A549 (cell line): ENCODE measurements at regions not wholly inside any gene's neighbourhood (a gene's known extent, or its start where the extent isn't known, plus 50 kb on each side); places are given as distances from the start of the nearest gene placed in this dataset.

Experiments used
- ATAC-seq, 2 experiments: fragments of 200-7000 bp in 1 of 2; fragments of >200 bp in 1 of 2; cut with Nextera tagmentation in 1 of 2; cut with Tn5 transposase in 1 of 2; 3 replicates each; pipeline versions ENCODE4 v1.8.0 to v1.9.1; 2018 to 2020; ENCODE audit warnings: mild to moderate bottlenecking in 1 of 2, moderate library complexity in 1 of 2
- CTCF ChIA-PET: fragments of 300-600 bp; sonication (Branson Sonifier 250); formaldehyde crosslinking; extraction: SDS; loops from one replicate; lab custom pipeline; 2021; ENCODE audit warnings: antibody characterized with exemption, inconsistent platforms; lab: Yijun Ruan, JAX
- POLR2A ChIA-PET: fragments of 350-600 bp; formaldehyde crosslinking; extraction: SDS; loops from one replicate; lab custom pipeline; 2021; ENCODE audit warnings: antibody characterized with exemption, inconsistent platforms; lab: Yijun Ruan, JAX
- DNase-seq, 2 experiments: peaks; one replicate each; pipeline versions ENCODE4 v3.0.0 to v3.0.0-alpha.2; 2011 to 2016; ENCODE audit warnings: low read depth in 1 of 2, low spot score in 1 of 2
- FAIRE-seq: peaks from 2 replicates; lab custom pipeline; 2011; peaks lifted over from hg19 to GRCh38; lab: Jason Lieb, UNC
- H3K27ac ChIP-seq, 2 experiments: fragments of >200 bp; sonication (Bioruptor Twin); formaldehyde crosslinking; 3 replicates each; pipeline ENCODE4 v1.5.1; 2016 to 2017
- H3K4me1 ChIP-seq: fragments of >200 bp; sonication (Bioruptor Twin); formaldehyde crosslinking; 3 replicates; pipeline ENCODE4 v1.6.1; 2016
- H3K4me2 ChIP-seq: fragments of >200 bp; sonication (Bioruptor Twin); formaldehyde crosslinking; 3 replicates; pipeline ENCODE4 v1.6.1; 2016
- H3K4me3 ChIP-seq: fragments of >200 bp; sonication (Bioruptor Twin); formaldehyde crosslinking; 3 replicates; pipeline ENCODE4 v1.5.1; 2016
- H3K9me3 ChIP-seq: fragments of >200 bp; sonication (Bioruptor Twin); formaldehyde crosslinking; 3 replicates; pipeline ENCODE4 v1.6.1; 2016
- CBX8 ChIP-seq: fragments of 200-600 bp; sonication (generic); IDR thresholded peaks from 2 replicates; pipeline ENCODE4 v1.6.1; 2016
- CEBPB ChIP-seq, 2 experiments: fragments of >200 bp in 1 of 2; sonication (Bioruptor Twin) in 1 of 2; formaldehyde crosslinking in 1 of 2; IDR thresholded peaks; 2 replicates each; pipeline ENCODE4 v1.6.1; 2012 to 2016
- CHD4 ChIP-seq: fragments of 200-600 bp; sonication (generic); IDR thresholded peaks from 2 replicates; pipeline ENCODE4 v1.6.1; 2016; ENCODE audit warnings: antibody characterized with exemption, mild to moderate bottlenecking, borderline replicate concordance
- EP300 ChIP-seq, 2 experiments: fragments of >200 bp; sonication (Bioruptor Twin); formaldehyde crosslinking; IDR thresholded peaks; 2 replicates in 1 of 2; 3 replicates in 1 of 2; pipeline ENCODE4 v1.6.1; 2016 to 2017
- ESRRA ChIP-seq: fragments of 150-350 bp; IDR thresholded peaks from 2 replicates; pipeline ENCODE4 v1.6.1; 2014; ENCODE audit warnings: mild to moderate bottlenecking, low read length, borderline replicate concordance
- FOXS1 ChIP-seq: fragments of 250-450 bp; sonication (Bioruptor Pico); IDR thresholded peaks from 2 replicates; pipeline ENCODE4 v1.5.0; 2020; ENCODE audit warnings: mild to moderate bottlenecking, moderate library complexity
- HEYL ChIP-seq: fragments of 250-450 bp; sonication (Bioruptor Pico); IDR thresholded peaks from 2 replicates; pipeline ENCODE4 v1.8.0; 2021; ENCODE audit warnings: mild to moderate bottlenecking, moderate library complexity
- HOXB13 ChIP-seq: fragments of 250-450 bp; sonication (Bioruptor Pico); IDR thresholded peaks from 2 replicates; pipeline ENCODE4 v1.5.0; 2020; ENCODE audit warnings: low read depth, mild to moderate bottlenecking, moderate library complexity
- JUN ChIP-seq, 2 experiments: fragments of >200 bp; sonication (Bioruptor Twin); formaldehyde crosslinking; IDR thresholded peaks; 2 replicates in 1 of 2; 3 replicates in 1 of 2; pipeline ENCODE4 v1.6.1; 2016 to 2017
- NPAS2 ChIP-seq: fragments of 250-450 bp; sonication (Bioruptor Pico); IDR thresholded peaks from 2 replicates; pipeline ENCODE4 v1.8.0; 2022; ENCODE audit warnings: mild to moderate bottlenecking, moderate library complexity, borderline replicate concordance
- NR3C1 ChIP-seq: fragments of >200 bp; sonication (Bioruptor Twin); formaldehyde crosslinking; IDR thresholded peaks from 3 replicates; pipeline ENCODE4 v1.6.1; 2017
- RAD21 ChIP-seq, 2 experiments: fragments of >200 bp in 1 of 2; sonication (Bioruptor Twin) in 1 of 2; formaldehyde crosslinking in 1 of 2; IDR thresholded peaks in 1 of 2; conservative IDR thresholded peaks in 1 of 2; 2 replicates in 1 of 2; 3 replicates in 1 of 2; pipeline ENCODE4 v1.6.1; 2012 to 2018; ENCODE audit warnings: inconsistent platforms in 1 of 2
- RARB ChIP-seq: fragments of 250-450 bp; sonication (Bioruptor Pico); IDR thresholded peaks from 2 replicates; pipeline ENCODE4 v1.8.0; 2021; ENCODE audit warnings: mild to moderate bottlenecking, moderate library complexity
- RCOR1 ChIP-seq: fragments of 150-350 bp; IDR thresholded peaks from 2 replicates; pipeline ENCODE4 v1.6.1; 2014; ENCODE audit warnings: antibody characterized with exemption, low read length, low read depth
- ZFP36 ChIP-seq: fragments of 450-650 bp; IDR thresholded peaks from 2 replicates; pipeline ENCODE4 v1.6.1; 2014; ENCODE audit warnings: borderline replicate concordance; ENCODE audit not compliant: partially characterized antibody
- WGBS: methylation state at CpG from one replicate; pipeline ENCODE4 v1.1.6; 2017; ENCODE audit errors: missing lambda C conversion rate; 5-methylcytosine and 5-hydroxymethylcytosine counted together
- TF ChIP-seq, protein P1 (sequence below): fragments of >200 bp; sonication (Bioruptor Twin); formaldehyde crosslinking; IDR thresholded peaks from 3 replicates; pipeline ENCODE4 v1.5.1; 2016
- TF ChIP-seq, protein P2 (sequence below): IDR thresholded peaks from 2 replicates; pipeline ENCODE4 v1.6.1; 2012; ENCODE audit warnings: low read depth, borderline replicate concordance
- TF ChIP-seq, protein P3 (sequence below): IDR thresholded peaks from 2 replicates; pipeline ENCODE4 v1.6.1; 2012
- TF ChIP-seq, protein P4 (sequence below): fragments of 250-450 bp; sonication (Bioruptor Pico); IDR thresholded peaks from 2 replicates; pipeline ENCODE4 v1.5.0; 2020; ENCODE audit warnings: low read depth, mild to moderate bottlenecking, moderate library complexity
- TF ChIP-seq, protein P5 (sequence below): fragments of 250-450 bp; sonication (Bioruptor Pico); IDR thresholded peaks from 2 replicates; pipeline ENCODE4 v1.5.0; 2021; ENCODE audit warnings: mild to moderate bottlenecking, moderate library complexity, borderline replicate concordance
- TF ChIP-seq, protein P6 (sequence below): fragments of 150-350 bp; IDR thresholded peaks from 2 replicates; pipeline ENCODE4 v1.6.1; 2014; ENCODE audit warnings: low read depth, mild to moderate bottlenecking, low read length

DNA sequence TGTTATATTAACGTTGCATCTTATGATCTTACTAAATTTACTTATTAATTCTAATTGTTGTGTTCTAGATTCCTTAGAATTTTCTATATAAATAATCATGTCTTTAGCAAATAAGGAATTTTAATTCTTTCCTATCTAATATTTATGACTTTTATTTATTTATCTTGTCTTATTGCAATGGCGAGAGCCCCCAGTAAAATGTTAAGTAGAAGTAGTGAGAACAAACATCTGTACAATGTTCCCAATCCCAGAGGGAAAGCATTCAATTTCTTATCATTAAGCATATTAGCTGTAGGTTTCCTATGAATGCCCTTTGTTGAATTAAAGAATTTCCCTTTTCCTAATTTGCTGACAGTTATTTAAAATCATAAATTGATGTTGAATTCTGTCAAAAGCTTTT, 203.7 kb upstream of the OTX2 start:
- DNase-seq (no peak), ATAC-seq (no peak), FAIRE-seq (no peak)
- Histone ChIP-seq H3K4me1 (no peaks in the 10 kb centered on the region), H3K4me2 (no peak overlapping the region), H3K27ac (no peak overlapping the region), H3K9me3 (peaks cover 11% of the 10 kb centered on the region; the same call in 1 of the 3 replicates), H3K4me3 (no peak overlapping the region)
- POLR2A ChIA-PET = no interaction called here
- CTCF ChIA-PET = interaction anchor here (0.8 kb wide), 1 partner anchor 24 kb away, joined by 4 read pairs; no protein-coding TSS in a partner anchor
- 8% methylated on average over 2 of the region's 2 CpGs for WGBS
- TF ChIP-seq NPAS2 = no peak

DNA sequence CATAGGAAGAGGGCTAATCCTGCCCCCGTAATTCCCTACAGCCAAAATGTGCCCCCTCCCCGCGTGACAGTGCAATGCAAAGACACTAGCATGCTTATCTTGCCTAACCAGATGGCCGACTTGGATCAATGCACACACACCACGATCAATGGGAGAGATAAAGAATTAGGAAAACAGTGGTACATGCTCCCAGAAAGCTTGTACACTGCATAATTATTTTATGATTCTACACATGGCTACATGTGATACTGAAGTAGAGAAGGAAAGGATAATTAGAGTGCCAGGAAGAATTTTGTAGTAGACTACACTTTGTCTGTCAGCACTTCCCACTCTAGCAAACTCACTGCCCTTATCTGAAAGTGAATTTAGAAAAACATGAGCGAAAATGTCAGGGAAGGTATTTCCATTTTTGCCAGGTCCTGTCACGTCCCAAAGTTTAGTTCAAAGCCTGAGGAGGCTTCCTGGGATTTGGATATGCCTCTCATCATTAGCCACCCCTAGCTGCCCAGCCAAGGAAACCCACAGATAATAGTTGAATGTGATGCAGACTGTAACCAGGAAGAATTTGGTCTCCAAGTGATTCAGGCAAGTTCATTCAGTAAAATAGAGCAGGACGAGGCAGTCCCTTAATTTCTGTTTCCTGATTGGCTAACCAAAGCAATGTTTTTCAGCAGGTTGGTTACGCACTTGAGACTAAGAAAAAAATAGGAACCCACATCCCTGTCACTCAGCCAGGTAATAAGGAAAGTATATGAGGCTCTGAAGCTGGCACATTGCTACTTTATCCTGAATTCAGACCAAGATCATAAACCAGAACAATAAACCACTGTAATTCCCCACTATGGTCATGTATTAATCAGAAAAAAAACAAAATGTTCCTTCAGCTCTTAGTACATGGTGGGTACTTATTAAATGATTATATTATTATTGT, 199.6 kb upstream of the OTX2 start:
- 12% methylated on average over 9 of the region's 9 CpGs for WGBS
- no peak overlapping the region for H3K4me2 ChIP-seq
- ATAC-seq (no peak), FAIRE-seq (no peak), DNase-seq (no peak)
- H3K4me1 ChIP-seq = no peaks in the 10 kb centered on the region
- H3K9me3 ChIP-seq = peaks cover 11% of the 10 kb centered on the region; the same call in 1 of the 3 replicates
- CTCF ChIA-PET = no interaction called here
- H3K4me3 ChIP-seq = no peak overlapping the region
- H3K27ac ChIP-seq = no peak overlapping the region
- POLR2A ChIA-PET = no interaction called here
- TF ChIP-seq, protein P1, sequence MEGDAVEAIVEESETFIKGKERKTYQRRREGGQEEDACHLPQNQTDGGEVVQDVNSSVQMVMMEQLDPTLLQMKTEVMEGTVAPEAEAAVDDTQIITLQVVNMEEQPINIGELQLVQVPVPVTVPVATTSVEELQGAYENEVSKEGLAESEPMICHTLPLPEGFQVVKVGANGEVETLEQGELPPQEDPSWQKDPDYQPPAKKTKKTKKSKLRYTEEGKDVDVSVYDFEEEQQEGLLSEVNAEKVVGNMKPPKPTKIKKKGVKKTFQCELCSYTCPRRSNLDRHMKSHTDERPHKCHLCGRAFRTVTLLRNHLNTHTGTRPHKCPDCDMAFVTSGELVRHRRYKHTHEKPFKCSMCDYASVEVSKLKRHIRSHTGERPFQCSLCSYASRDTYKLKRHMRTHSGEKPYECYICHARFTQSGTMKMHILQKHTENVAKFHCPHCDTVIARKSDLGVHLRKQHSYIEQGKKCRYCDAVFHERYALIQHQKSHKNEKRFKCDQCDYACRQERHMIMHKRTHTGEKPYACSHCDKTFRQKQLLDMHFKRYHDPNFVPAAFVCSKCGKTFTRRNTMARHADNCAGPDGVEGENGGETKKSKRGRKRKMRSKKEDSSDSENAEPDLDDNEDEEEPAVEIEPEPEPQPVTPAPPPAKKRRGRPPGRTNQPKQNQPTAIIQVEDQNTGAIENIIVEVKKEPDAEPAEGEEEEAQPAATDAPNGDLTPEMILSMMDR = no peak
- TF ChIP-seq RCOR1 (no peak), ESRRA (no peak), CEBPB (IDR thresholded peaks at IDR 0.05) (no peak), CHD4 (no peak), EP300 (IDR thresholded peaks at IDR 0.05) (no peak), HEYL (CRISPR knock-in tag) (no peak), CBX8 (no peak)
- TF ChIP-seq, protein P2, sequence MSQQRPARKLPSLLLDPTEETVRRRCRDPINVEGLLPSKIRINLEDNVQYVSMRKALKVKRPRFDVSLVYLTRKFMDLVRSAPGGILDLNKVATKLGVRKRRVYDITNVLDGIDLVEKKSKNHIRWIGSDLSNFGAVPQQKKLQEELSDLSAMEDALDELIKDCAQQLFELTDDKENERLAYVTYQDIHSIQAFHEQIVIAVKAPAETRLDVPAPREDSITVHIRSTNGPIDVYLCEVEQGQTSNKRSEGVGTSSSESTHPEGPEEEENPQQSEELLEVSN = no peak
- TF ChIP-seq, protein P3, sequence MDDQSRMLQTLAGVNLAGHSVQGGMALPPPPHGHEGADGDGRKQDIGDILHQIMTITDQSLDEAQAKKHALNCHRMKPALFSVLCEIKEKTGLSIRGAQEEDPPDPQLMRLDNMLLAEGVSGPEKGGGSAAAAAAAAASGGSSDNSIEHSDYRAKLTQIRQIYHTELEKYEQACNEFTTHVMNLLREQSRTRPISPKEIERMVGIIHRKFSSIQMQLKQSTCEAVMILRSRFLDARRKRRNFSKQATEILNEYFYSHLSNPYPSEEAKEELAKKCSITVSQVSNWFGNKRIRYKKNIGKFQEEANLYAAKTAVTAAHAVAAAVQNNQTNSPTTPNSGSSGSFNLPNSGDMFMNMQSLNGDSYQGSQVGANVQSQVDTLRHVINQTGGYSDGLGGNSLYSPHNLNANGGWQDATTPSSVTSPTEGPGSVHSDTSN = no peak

DNA sequence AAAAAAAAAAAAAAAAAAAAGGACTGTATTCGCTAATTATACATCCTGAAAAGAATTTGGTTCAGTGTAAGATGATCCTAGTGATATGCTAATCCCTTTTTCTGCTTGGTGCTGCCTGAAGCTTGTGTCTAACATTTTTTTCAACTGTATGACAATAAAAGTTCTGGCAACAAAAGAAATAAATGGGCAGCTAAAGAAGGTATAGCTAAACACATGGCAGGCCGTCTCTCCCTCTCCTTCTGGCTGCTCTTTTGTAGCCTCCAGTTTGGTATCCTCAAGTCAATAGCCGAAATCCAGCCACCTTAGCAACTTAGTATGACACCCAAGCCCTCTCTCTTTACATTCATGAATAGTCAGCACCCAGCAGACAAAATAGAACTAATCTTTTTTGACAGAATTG, 198.3 kb upstream of the OTX2 start:
- TF ChIP-seq ZFP36 (no peak), RAD21 (conservative IDR thresholded peaks at IDR 0.05 in 1 of 2, IDR thresholded peaks at IDR 0.05 in 1 of 2) (no peak), CEBPB (IDR thresholded peaks at IDR 0.05) (no peak), NR3C1 (no peak)
- Histone ChIP-seq H3K27ac (no peak overlapping the region), H3K4me1 (no peaks in the 10 kb centered on the region), H3K9me3 (peaks cover 6% of the 10 kb centered on the region; the same call in 1 of the 3 replicates), H3K4me2 (no peak overlapping the region), H3K4me3 (no peak overlapping the region)
- WGBS = 34% methylated on average over 3 of the region's 3 CpGs
- ATAC-seq (no peak), FAIRE-seq (no peak), DNase-seq (no peak)
- CTCF ChIA-PET = interaction anchor here (0.6 to 1.0 kb wide), 2 partner anchors 21 to 370 kb away, joined by 3 to 4 read pairs; no protein-coding TSS in a partner anchor
- POLR2A ChIA-PET = interaction anchor here (0.7 kb wide), 1 partner anchor 357 kb away, joined by 3 read pairs; no protein-coding TSS in a partner anchor

DNA sequence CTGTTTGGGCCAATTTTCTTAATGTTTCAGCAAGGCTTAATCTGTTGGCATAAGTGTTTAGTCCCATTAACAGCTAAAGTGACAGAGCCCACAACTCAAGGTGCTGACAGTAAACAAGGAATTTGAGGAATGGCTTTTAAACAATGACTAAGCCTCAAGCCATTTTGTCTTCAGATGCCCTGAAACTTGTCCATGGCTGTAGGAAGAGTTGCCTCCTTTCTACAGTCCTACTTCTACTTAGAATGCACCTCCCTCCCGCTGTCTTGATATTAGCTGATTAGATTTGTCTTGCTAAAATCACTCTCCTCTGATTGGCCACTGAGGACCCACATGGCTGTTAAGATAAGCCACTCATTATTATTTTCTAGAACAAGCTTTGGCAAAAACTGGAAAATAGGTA, 188.4 kb upstream of the OTX2 start:
- 57% methylated on average over 1 of the region's 1 CpG for WGBS
- Histone ChIP-seq H3K27ac (no peak overlapping the region), H3K9me3 (no peaks in the 10 kb centered on the region), H3K4me3 (no peak overlapping the region), H3K4me2 (no peak overlapping the region; the same call in 2 of the 3 replicates), H3K4me1 (peaks cover 12% of the 10 kb centered on the region)
- POLR2A ChIA-PET = no interaction called here
- FAIRE-seq = no peak
- no peak for ATAC-seq
- CTCF ChIA-PET = no interaction called here
- DNase-seq = no peak
- no peak for TF ChIP-seq CEBPB (IDR thresholded peaks at IDR 0.05)
- TF ChIP-seq, protein P4, sequence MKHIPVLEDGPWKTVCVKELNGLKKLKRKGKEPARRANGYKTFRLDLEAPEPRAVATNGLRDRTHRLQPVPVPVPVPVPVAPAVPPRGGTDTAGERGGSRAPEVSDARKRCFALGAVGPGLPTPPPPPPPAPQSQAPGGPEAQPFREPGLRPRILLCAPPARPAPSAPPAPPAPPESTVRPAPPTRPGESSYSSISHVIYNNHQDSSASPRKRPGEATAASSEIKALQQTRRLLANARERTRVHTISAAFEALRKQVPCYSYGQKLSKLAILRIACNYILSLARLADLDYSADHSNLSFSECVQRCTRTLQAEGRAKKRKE (CRISPR knock-in tag) = no peak
- TF ChIP-seq RARB (CRISPR knock-in tag) = no peak
- no peak for TF ChIP-seq HOXB13
- TF ChIP-seq ZFP36 = no peak
- TF ChIP-seq, protein P5, sequence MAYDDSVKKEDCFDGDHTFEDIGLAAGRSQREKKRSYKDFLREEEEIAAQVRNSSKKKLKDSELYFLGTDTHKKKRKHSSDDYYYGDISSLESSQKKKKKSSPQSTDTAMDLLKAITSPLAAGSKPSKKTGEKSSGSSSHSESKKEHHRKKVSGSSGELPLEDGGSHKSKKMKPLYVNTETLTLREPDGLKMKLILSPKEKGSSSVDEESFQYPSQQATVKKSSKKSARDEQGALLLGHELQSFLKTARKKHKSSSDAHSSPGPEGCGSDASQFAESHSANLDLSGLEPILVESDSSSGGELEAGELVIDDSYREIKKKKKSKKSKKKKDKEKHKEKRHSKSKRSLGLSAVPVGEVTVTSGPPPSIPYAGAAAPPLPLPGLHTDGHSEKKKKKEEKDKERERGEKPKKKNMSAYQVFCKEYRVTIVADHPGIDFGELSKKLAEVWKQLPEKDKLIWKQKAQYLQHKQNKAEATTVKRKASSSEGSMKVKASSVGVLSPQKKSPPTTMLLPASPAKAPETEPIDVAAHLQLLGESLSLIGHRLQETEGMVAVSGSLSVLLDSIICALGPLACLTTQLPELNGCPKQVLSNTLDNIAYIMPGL (CRISPR knock-in tag) = no peak
- TF ChIP-seq JUN (IDR thresholded peaks at IDR 0.05) = no peak
- TF ChIP-seq, protein P6, sequence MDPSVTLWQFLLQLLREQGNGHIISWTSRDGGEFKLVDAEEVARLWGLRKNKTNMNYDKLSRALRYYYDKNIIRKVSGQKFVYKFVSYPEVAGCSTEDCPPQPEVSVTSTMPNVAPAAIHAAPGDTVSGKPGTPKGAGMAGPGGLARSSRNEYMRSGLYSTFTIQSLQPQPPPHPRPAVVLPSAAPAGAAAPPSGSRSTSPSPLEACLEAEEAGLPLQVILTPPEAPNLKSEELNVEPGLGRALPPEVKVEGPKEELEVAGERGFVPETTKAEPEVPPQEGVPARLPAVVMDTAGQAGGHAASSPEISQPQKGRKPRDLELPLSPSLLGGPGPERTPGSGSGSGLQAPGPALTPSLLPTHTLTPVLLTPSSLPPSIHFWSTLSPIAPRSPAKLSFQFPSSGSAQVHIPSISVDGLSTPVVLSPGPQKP = no peak
- no peak for TF ChIP-seq ESRRA
- no peak for TF ChIP-seq FOXS1 (CRISPR knock-in tag)
